ENCODE measurements at regions not wholly inside any gene's neighbourhood (a gene's known extent, or its start where the extent isn't known, plus 50 kb on each side); places are given as distances from the start of the nearest gene placed in this dataset.

DNA sequence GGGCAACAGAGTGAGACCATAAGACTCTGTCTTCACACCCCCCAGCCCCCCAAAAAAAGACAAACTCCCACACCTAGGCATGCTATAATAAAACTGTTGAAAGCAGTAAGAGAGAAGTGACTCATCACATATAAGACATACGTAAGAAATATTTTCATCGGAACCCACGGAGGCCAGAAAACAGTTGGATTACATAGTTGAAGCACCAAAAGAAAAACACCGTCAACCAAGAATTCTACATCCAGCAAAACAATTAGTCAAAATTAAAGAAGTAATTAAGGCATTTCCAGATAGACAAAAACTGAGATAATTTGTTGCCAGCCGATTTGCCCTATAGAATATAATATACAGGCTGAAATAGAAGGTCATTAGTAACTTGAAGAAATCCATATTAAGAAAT, 128.7 kb downstream of the VAPA start:
- TF ChIP-seq CTCF (IDR thresholded peaks at IDR 0.05; ENCODE audit: poor library complexity) (no peak), EZH2 (IDR thresholded peaks at IDR 0.05; ENCODE audit: borderline replicate concordance) (no peak)

Data from hepatocyte (in vitro differentiated cells).